Keratinocyte (primary cell): ENCODE measurements at regions not wholly inside any gene's neighbourhood (a gene's known extent, or its start where the extent isn't known, plus 50 kb on each side); places are given as distances from the start of the nearest gene placed in this dataset.

Experiments used
- DNase-seq: peaks from one replicate; pipeline ENCODE4 v3.0.0-alpha.2; 2011; ENCODE audit warnings: low read depth, missing footprints, low spot score
- FAIRE-seq: peaks from 2 replicates; lab custom pipeline; 2011; peaks lifted over from hg19 to GRCh38; lab: Jason Lieb, UNC
- H2AFZ ChIP-seq: 2 replicates; pipeline ENCODE4 v1.6.0; 2012; ENCODE audit warnings: low read length, control low read depth, inconsistent platforms; ENCODE audit not compliant: control insufficient read depth
- H3K27ac ChIP-seq: 2 replicates; pipeline ENCODE4 v1.5.1; 2011; ENCODE audit warnings: low read length; ENCODE audit not compliant: control insufficient read depth, insufficient read depth
- H3K27me3 ChIP-seq: 3 replicates; pipeline ENCODE4 v1.6.0; 2011; ENCODE audit warnings: low read length; ENCODE audit not compliant: control insufficient read depth, insufficient read depth; ENCODE audit errors: extremely low read depth
- H3K36me3 ChIP-seq, 2 experiments: 2 replicates in 1 of 2; 3 replicates in 1 of 2; pipeline ENCODE4 v1.5.1; 2011; ENCODE audit warnings: low read length in 2 of 2, mild to moderate bottlenecking in 1 of 2; ENCODE audit not compliant: control insufficient read depth in 2 of 2, insufficient read depth in 2 of 2; ENCODE audit errors: extremely low read depth in 1 of 2
- H3K4me1 ChIP-seq: 3 replicates; pipeline ENCODE4 v1.5.1; 2011; ENCODE audit warnings: low read length; ENCODE audit not compliant: control insufficient read depth, insufficient read depth; ENCODE audit errors: extremely low read depth
- H3K4me2 ChIP-seq: 3 replicates; pipeline ENCODE4 v1.6.0; 2011; ENCODE audit warnings: low read depth, low read length; ENCODE audit not compliant: control insufficient read depth, insufficient read depth; ENCODE audit errors: extremely low read depth
- H3K4me3 ChIP-seq, 3 experiments: fragments of 200-600 bp in 1 of 3; sonication (generic) in 1 of 3; 2 replicates in 2 of 3; 3 replicates in 1 of 3; pipeline ENCODE4 v1.5.1; 2011 to 2016; ENCODE audit warnings: low read length in 3 of 3, mild to moderate bottlenecking in 3 of 3, control low read depth in 2 of 3, inconsistent platforms in 1 of 3, low read depth in 1 of 3, mixed read lengths in 1 of 3, mixed run types in 1 of 3, moderate library complexity in 1 of 3; ENCODE audit not compliant: control insufficient read depth in 2 of 3, insufficient read depth in 2 of 3; ENCODE audit errors: extremely low read depth in 1 of 3
- H3K79me2 ChIP-seq: 2 replicates; pipeline ENCODE4 v1.6.0; 2012; ENCODE audit warnings: low read length; ENCODE audit not compliant: control insufficient read depth, insufficient read depth
- H3K9ac ChIP-seq: 3 replicates; pipeline ENCODE4 v1.6.0; 2011; ENCODE audit warnings: low read length; ENCODE audit not compliant: control insufficient read depth, insufficient read depth; ENCODE audit errors: extremely low read depth
- H3K9me1 ChIP-seq: 3 replicates; pipeline ENCODE4 v1.6.0; 2011; ENCODE audit warnings: low read length; ENCODE audit not compliant: control insufficient read depth, insufficient read depth; ENCODE audit errors: extremely low read depth
- H3K9me3 ChIP-seq: 2 replicates; pipeline ENCODE4 v1.5.1; 2012; ENCODE audit warnings: low read depth, low read length; ENCODE audit not compliant: control insufficient read depth
- H4K20me1 ChIP-seq: 3 replicates; pipeline ENCODE4 v1.6.0; 2011; ENCODE audit warnings: low read length; ENCODE audit not compliant: control insufficient read depth, insufficient read depth; ENCODE audit errors: extremely low read depth
- CTCF ChIP-seq, 3 experiments: IDR thresholded peaks in 1 of 3; conservative IDR thresholded peaks in 1 of 3; optimal IDR thresholded peaks in 1 of 3; 2 replicates in 2 of 3; 3 replicates in 1 of 3; pipeline versions ENCODE3 to v1.5.1; 2011; ENCODE audit warnings: low read length in 3 of 3, mild to moderate bottlenecking in 3 of 3, moderate library complexity in 2 of 3, control low read depth in 1 of 3, inconsistent platforms in 1 of 3; ENCODE audit not compliant: insufficient read depth in 2 of 3; ENCODE audit errors: extremely low read depth in 1 of 3
- EZH2 ChIP-seq: IDR thresholded peaks from one replicate; pipeline ENCODE4 v1.6.1; 2012; ENCODE audit warnings: inconsistent platforms, mild to moderate bottlenecking, low read length, moderate library complexity
- dilution Hi-C: fragments of 300-500 bp; cut with MboI; formaldehyde crosslinking; loops from one replicate; pipeline ENCODE4 v1.7.0; 2020; ENCODE audit warnings: low sequenced_read_pairs; ENCODE audit not compliant: extremely low pct_ligation_motif_present

- DNase-seq (no peak), FAIRE-seq (no peak)
- Histone ChIP-seq H4K20me1 (no peaks in the 10 kb centered on the region), H3K27ac (no peak overlapping the region), H3K9me3 (no peaks in the 10 kb centered on the region), H3K9ac (no peak overlapping the region), H3K79me2 (no peaks in the 10 kb centered on the region), H3K4me3 (no peak overlapping the region), H3K4me1 (no peaks in the 10 kb centered on the region), H3K9me1 (no peaks in the 10 kb centered on the region), H3K4me2 (no peak overlapping the region), H3K36me3 (no peaks in the 10 kb centered on the region), H3K27me3 (no peaks in the 10 kb centered on the region), H2AFZ (no peak overlapping the region)
- TF ChIP-seq CTCF (optimal IDR thresholded peaks at IDR 0.05 in 1 of 3, IDR thresholded peaks at IDR 0.05 in 1 of 3, conservative IDR thresholded peaks at IDR 0.05 in 1 of 3; ENCODE audit: extremely low read depth in 1 of 3, insufficient read depth in 2 of 3, low read length in 3 of 3) (no peak), EZH2 (no peak)
- dilution Hi-C loops, result no loop called here
Observed at GRCh38 chr11:87645626-87646025, 529.6 kb downstream of the RAB38 start.

- no peak for FAIRE-seq
- dilution Hi-C loops, result no loop called here
Observed at GRCh38 chr11:87639753-87640364, 535.4 kb downstream of the RAB38 start.

More at GRCh38 chr11:87639753-87640364, 535.4 kb downstream of the RAB38 start:
- DNase-seq, result no peak
- H4K20me1 ChIP-seq, result no peaks in the 10 kb centered on the region
- H3K4me3 ChIP-seq, result no peak overlapping the region
- no peaks in the 10 kb centered on the region for H3K36me3 ChIP-seq
- H3K9me1 ChIP-seq, result no peaks in the 10 kb centered on the region
- no peaks in the 10 kb centered on the region for H3K27me3 ChIP-seq
- no peaks in the 10 kb centered on the region for H3K4me1 ChIP-seq
- H3K9me3 ChIP-seq, result no peaks in the 10 kb centered on the region
- no peak overlapping the region for H3K27ac ChIP-seq
- H3K4me2 ChIP-seq, result no peak overlapping the region
- H3K9ac ChIP-seq, result no peak overlapping the region
- TF ChIP-seq EZH2 (no peak), CTCF (optimal IDR thresholded peaks at IDR 0.05 in 1 of 3, IDR thresholded peaks at IDR 0.05 in 1 of 3, conservative IDR thresholded peaks at IDR 0.05 in 1 of 3; ENCODE audit: extremely low read depth in 1 of 3, insufficient read depth in 2 of 3, low read length in 3 of 3) (no peak)
- H2AFZ ChIP-seq, result no peak overlapping the region
- H3K79me2 ChIP-seq, result no peaks in the 10 kb centered on the region
